GM12878 (cell line): ENCODE measurements at regions not wholly inside any gene's neighbourhood (a gene's known extent, or its start where the extent isn't known, plus 50 kb on each side); places are given as distances from the start of the nearest gene placed in this dataset.

Experiments
- ATAC-seq: fragments of 200-7000 bp; cut with Tn5 transposase; 3 replicates; pipeline ENCODE4 v1.9.1; 2020; ENCODE audit warnings: mild to moderate bottlenecking, moderate library complexity
- BruUV-seq: library from RNA; stranded (reverse); fragments of 400-500 nt; replicated peaks from 2 replicates; lab custom pipeline; 2021; lab: Mats Ljungman, UMichigan
- CTCF ChIA-PET: fragments of 300-600 bp; sonication (Branson Sonifier 250); formaldehyde crosslinking; extraction: SDS; loops from one replicate; lab custom pipeline; 2021; ENCODE audit warnings: inconsistent platforms; lab: Yijun Ruan, JAX
- POLR2A ChIA-PET: fragments of 350-600 bp; formaldehyde crosslinking; extraction: SDS; loops from one replicate; lab custom pipeline; 2021; ENCODE audit warnings: inconsistent platforms; lab: Charles Lee
- RAD21 ChIA-PET: fragments of 300-600 bp; sonication (Branson Sonifier 250); formaldehyde crosslinking; loops from one replicate; lab custom pipeline; 2023; ENCODE audit warnings: antibody characterized with exemption; ENCODE audit not compliant: unreplicated experiment; lab: Charles Lee
- SMC1A ChIA-PET: fragments of 300-600 bp; sonication (Branson Sonifier 250); formaldehyde crosslinking; loops from one replicate; lab custom pipeline; 2023; ENCODE audit not compliant: unreplicated experiment, uncharacterized antibody; lab: Charles Lee
- DNase-seq: peaks from one replicate; pipeline ENCODE4 v3.0.0-alpha.2; 2011; ENCODE audit warnings: low read depth, low spot score
- FAIRE-seq: peaks from 3 replicates; lab custom pipeline; 2011; peaks lifted over from hg19 to GRCh38; lab: Jason Lieb, UNC
- H2AFZ ChIP-seq: 2 replicates; pipeline ENCODE4 v1.6.0; 2011; ENCODE audit warnings: low read depth, low read length, control low read depth; ENCODE audit not compliant: control insufficient read depth
- H3K27ac ChIP-seq: 2 replicates; pipeline ENCODE4 v1.5.1; 2011; ENCODE audit warnings: control low read depth; ENCODE audit not compliant: control insufficient read depth, insufficient read depth
- H3K27me3 ChIP-seq, 2 experiments: replicated peaks in 1 of 2; 2 replicates each; pipeline versions ENCODE4 v1.6.0 to v1.6.1; 2011; ENCODE audit warnings: low read length in 1 of 2; ENCODE audit not compliant: control insufficient read depth in 2 of 2, insufficient read depth in 2 of 2
- H3K36me3 ChIP-seq, 2 experiments: 2 replicates each; pipeline ENCODE4 v1.5.1; 2011; ENCODE audit warnings: low read length in 1 of 2; ENCODE audit not compliant: control insufficient read depth in 2 of 2, insufficient read depth in 2 of 2
- H3K4me1 ChIP-seq: 2 replicates; pipeline ENCODE4 v1.6.1; 2011; ENCODE audit warnings: mild to moderate bottlenecking, low read length, moderate library complexity, mixed read lengths; ENCODE audit not compliant: control insufficient read depth, insufficient read depth
- H3K4me2 ChIP-seq: 2 replicates; pipeline ENCODE4 v1.6.0; 2011; ENCODE audit warnings: control low read depth; ENCODE audit not compliant: control insufficient read depth, insufficient read depth
- H3K4me3 ChIP-seq: fragments of 200-600 bp; sonication (generic); 2 replicates; pipeline ENCODE4 v1.5.1; 2016
- H3K79me2 ChIP-seq: 2 replicates; pipeline ENCODE4 v1.6.0; 2011; ENCODE audit warnings: low read length; ENCODE audit not compliant: control insufficient read depth, insufficient read depth
- H3K9ac ChIP-seq: 2 replicates; pipeline ENCODE4 v1.8.0; 2011; ENCODE audit warnings: low read length, control low read depth, mixed read lengths; ENCODE audit not compliant: control insufficient read depth, insufficient read depth
- H3K9me3 ChIP-seq: replicated peaks from 3 replicates; pipeline ENCODE4 v1.5.1; 2011; ENCODE audit warnings: mild to moderate bottlenecking, low read length; ENCODE audit not compliant: control insufficient read depth, insufficient read depth
- H4K20me1 ChIP-seq: 2 replicates; pipeline ENCODE4 v1.6.0; 2011; ENCODE audit not compliant: control insufficient read depth, insufficient read depth
- EP300 ChIP-seq, 2 experiments: fragments of 150-350 bp in 1 of 2; IDR thresholded peaks; 2 replicates each; pipeline ENCODE4 v1.6.1; 2011 to 2012; ENCODE audit warnings: low read depth in 2 of 2, low read length in 2 of 2, borderline replicate concordance in 1 of 2, improper control_type of control experiment in 1 of 2, inconsistent platforms in 1 of 2; ENCODE audit not compliant: control insufficient read depth in 1 of 2
- JUNB ChIP-seq: IDR thresholded peaks from 2 replicates; pipeline ENCODE4 v1.6.1; 2016; ENCODE audit warnings: antibody characterized with exemption, mild to moderate bottlenecking
- NFIC ChIP-seq: IDR thresholded peaks from 2 replicates; pipeline ENCODE4 v1.6.1; 2012; ENCODE audit warnings: low read depth, mild to moderate bottlenecking, inconsistent platforms, low read length, moderate library complexity
- POLR2AphosphoS2 ChIP-seq: IDR thresholded peaks from 2 replicates; pipeline ENCODE4 v1.6.1; 2011; ENCODE audit warnings: low read depth, mild to moderate bottlenecking, low read length, improper control_type of control experiment, moderate library complexity
- RAD51 ChIP-seq: fragments of 450-650 bp; IDR thresholded peaks from 2 replicates; pipeline ENCODE4 v1.6.1; 2016; ENCODE audit warnings: moderate library complexity, mild to moderate bottlenecking, inconsistent platforms
- RCOR1 ChIP-seq: conservative IDR thresholded peaks from 2 replicates; pipeline ENCODE4 v1.6.1; 2012; ENCODE audit warnings: low read depth, low read length, improper control_type of control experiment
- RUNX3 ChIP-seq: IDR thresholded peaks from 2 replicates; pipeline ENCODE4 v1.6.1; 2012; ENCODE audit warnings: low read length, inconsistent platforms
- SREBF2 ChIP-seq: IDR thresholded peaks from 2 replicates; pipeline ENCODE4 v1.6.1; 2012; ENCODE audit warnings: mild to moderate bottlenecking, low read length
- STAT3 ChIP-seq: IDR thresholded peaks from 2 replicates; pipeline ENCODE4 v1.6.1; 2011; ENCODE audit warnings: low read depth, low read length, improper control_type of control experiment
- TAF1 ChIP-seq: IDR thresholded peaks from 2 replicates; pipeline ENCODE4 v1.6.1; 2011; ENCODE audit warnings: mild to moderate bottlenecking, low read depth, low read length, borderline replicate concordance
- TBL1XR1 ChIP-seq: IDR thresholded peaks from 2 replicates; pipeline ENCODE4 v1.6.1; 2012; ENCODE audit warnings: low read depth, low read length, improper control_type of control experiment
- ZNF274 ChIP-seq: IDR thresholded peaks from one replicate; pipeline ENCODE4 v1.8.0; 2011; ENCODE audit not compliant: insufficient read length, insufficient read depth
- ZNF622 ChIP-seq: fragments of 450-650 bp; IDR thresholded peaks from 2 replicates; pipeline ENCODE4 v1.6.1; 2017; ENCODE audit warnings: mild to moderate bottlenecking, inconsistent platforms
- whole genome bisulfite sequencing: methylation state at CpG from one replicate; pipeline ENCODE4 v1.1.6; 2016; ENCODE audit warnings: low lambda C conversion rate; ENCODE audit not compliant: insufficient replicate concordance, insufficient coverage; ENCODE audit errors: missing lambda C conversion rate; 5-methylcytosine and 5-hydroxymethylcytosine counted together
- in situ Hi-C: fragments of 300-500 bp; cut with MboI; formaldehyde crosslinking; loops from 9 replicates; pipeline ENCODE4 v1.14.3; 2018; ENCODE audit warnings: mixed read lengths
- intact Hi-C: fragments of 100-400 bp; cut with micrococcal nuclease; formaldehyde crosslinking; loops from one replicate; pipeline ENCODE4 v1.14.2; 2022; ENCODE audit not compliant: unreplicated experiment
- TF ChIP-seq, protein P1 (sequence below): IDR thresholded peaks from 2 replicates; pipeline ENCODE4 v1.6.1; 2012; ENCODE audit warnings: low read length, inconsistent platforms
- TF ChIP-seq, protein P2 (sequence below): fragments of 450-650 bp; IDR thresholded peaks from 2 replicates; pipeline ENCODE4 v1.6.1; 2017; ENCODE audit warnings: borderline replicate concordance

DNA sequence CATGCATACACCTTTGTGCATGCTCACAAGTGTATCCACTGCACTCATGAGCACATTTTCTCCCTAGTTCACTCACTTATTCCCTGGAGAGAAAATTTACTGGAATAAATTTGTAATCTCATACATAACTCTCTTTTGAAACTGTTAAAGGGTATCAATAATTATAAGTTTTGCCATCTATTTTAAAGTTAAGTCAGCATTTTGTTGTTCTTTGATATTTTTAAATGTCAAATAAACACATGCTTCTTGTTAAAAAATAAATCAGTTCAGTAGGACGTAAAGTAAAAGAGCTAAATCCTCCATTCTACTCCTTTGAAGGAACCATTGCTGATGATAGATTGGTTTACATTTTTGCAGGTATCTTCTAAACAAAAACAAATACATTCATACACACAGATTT lies 522.1 kb downstream of the NR4A2 start:
- POLR2A ChIA-PET = no interaction called here
- H3K79me2 ChIP-seq = no peaks in the 10 kb centered on the region
- no peaks in the 10 kb centered on the region for H3K27me3 ChIP-seq
- no peak for DNase-seq
- no peaks in the 10 kb centered on the region for H3K4me1 ChIP-seq
- RAD21 ChIA-PET = no interaction called here
- no peak for ATAC-seq
- CTCF ChIA-PET = interaction anchor here (0.7 to 1.0 kb wide), 2 partner anchors 8 to 433 kb away, joined by 3 read pairs; no protein-coding TSS in a partner anchor
- in situ Hi-C loops (no loop called here), intact Hi-C loops (loop anchor here (10.0 kb wide), 1 partner anchor 296 kb away; no protein-coding TSS in a partner anchor)
- H3K4me2 ChIP-seq = no peak overlapping the region
- 0% methylated on average over 1 of the region's 1 CpG for WGBS
- no peak overlapping the region for H3K27ac ChIP-seq
- BruUV-seq = no TSS peak
- no peaks in the 10 kb centered on the region for H4K20me1 ChIP-seq
- TF ChIP-seq, protein P1, sequence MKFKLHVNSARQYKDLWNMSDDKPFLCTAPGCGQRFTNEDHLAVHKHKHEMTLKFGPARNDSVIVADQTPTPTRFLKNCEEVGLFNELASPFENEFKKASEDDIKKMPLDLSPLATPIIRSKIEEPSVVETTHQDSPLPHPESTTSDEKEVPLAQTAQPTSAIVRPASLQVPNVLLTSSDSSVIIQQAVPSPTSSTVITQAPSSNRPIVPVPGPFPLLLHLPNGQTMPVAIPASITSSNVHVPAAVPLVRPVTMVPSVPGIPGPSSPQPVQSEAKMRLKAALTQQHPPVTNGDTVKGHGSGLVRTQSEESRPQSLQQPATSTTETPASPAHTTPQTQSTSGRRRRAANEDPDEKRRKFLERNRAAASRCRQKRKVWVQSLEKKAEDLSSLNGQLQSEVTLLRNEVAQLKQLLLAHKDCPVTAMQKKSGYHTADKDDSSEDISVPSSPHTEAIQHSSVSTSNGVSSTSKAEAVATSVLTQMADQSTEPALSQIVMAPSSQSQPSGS = no peak
- no peak for TF ChIP-seq RUNX3
- TF ChIP-seq SREBF2 = no peak
- TF ChIP-seq, protein P2, sequence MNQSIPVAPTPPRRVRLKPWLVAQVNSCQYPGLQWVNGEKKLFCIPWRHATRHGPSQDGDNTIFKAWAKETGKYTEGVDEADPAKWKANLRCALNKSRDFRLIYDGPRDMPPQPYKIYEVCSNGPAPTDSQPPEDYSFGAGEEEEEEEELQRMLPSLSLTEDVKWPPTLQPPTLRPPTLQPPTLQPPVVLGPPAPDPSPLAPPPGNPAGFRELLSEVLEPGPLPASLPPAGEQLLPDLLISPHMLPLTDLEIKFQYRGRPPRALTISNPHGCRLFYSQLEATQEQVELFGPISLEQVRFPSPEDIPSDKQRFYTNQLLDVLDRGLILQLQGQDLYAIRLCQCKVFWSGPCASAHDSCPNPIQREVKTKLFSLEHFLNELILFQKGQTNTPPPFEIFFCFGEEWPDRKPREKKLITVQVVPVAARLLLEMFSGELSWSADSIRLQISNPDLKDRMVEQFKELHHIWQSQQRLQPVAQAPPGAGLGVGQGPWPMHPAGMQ = no peak
- TF ChIP-seq ZNF622 = no peak
- no peak for TF ChIP-seq RAD51
- no peak for TF ChIP-seq STAT3
- TF ChIP-seq EP300 (IDR thresholded peaks at IDR 0.05; ENCODE audit: borderline replicate concordance in 1 of 2, control insufficient read depth in 1 of 2, low read depth in 2 of 2, low read length in 2 of 2) = no peak
- TF ChIP-seq ZNF274 = no peak
- no peak for TF ChIP-seq TBL1XR1
- no peak for TF ChIP-seq POLR2AphosphoS2
- no peak for TF ChIP-seq RCOR1
- no peak for TF ChIP-seq JUNB
- no peak for TF ChIP-seq TAF1
- TF ChIP-seq NFIC = no peak
- no peaks in the 10 kb centered on the region for H3K36me3 ChIP-seq
- H2AFZ ChIP-seq = no peak overlapping the region
- H3K9me3 ChIP-seq = no peaks in the 10 kb centered on the region
- SMC1A ChIA-PET = no interaction called here
- no peak overlapping the region for H3K4me3 ChIP-seq
- no peak overlapping the region for H3K9ac ChIP-seq
- FAIRE-seq = no peak
